Hematopoietic multipotent progenitor cell treated with erythropoietin and hydrocortisone succinate and interleukin-3 and kit ligand, for 8 days (in vitro differentiated cells): ENCODE measurements at regions not wholly inside any gene's neighbourhood (a gene's known extent, or its start where the extent isn't known, plus 50 kb on each side); places are given as distances from the start of the nearest gene placed in this dataset.
"Not testable (repeated sequence)": the region's sequence is repeated elsewhere in the genome, so short reads cannot be mapped to it uniquely, and the experiment has no call there.

Experiments used
- DNase-seq: peaks from one replicate; pipeline ENCODE4 v3.0.0-alpha.2; 2015

DNA sequence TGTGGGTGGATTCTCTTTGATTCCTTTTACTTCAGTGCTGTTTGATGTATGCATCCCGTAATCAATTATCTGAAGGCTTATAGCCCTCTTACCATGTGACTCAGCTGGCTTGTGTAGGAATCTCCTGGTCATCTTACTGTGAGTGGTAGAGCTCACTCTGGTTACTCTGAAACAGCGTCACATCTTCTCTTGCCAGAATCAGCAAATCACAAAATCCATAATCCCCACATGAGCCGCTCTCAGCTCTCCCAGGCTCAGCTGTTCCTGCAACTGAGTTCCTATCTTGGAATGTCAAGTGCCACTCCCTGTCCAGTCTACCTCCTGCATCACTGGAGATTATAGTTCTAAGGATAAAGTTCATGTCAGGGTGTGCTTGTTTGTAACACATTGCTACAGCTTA is 278.0 kb downstream of the FBXO8 start:
- DNase-seq, result no peak

- DNase-seq, result no peak
Observed at GRCh38 chr4:173998471-173999144, 284.9 kb downstream of the FBXO8 start.

DNA sequence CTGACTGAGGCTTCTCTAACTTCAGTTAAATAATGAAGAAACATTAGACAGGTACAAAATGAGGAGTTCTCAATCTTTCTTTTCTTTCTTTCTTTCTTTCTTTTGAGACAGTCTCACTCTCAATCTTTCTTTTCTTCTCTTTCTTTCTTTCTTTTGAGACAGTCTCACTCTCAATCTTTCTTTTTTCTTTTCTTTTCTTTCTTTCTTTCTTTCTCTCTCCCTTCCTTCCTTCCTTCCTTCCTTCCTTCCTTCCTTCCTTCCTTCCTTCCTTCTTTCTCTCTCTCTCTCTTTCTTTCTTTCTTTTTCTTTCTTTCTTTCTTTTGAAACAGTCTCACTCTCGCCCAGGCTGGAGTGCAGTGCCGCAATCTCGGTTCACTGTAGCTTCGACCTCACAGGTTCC is 287.7 kb downstream of the FBXO8 start:
- DNase-seq, result not testable (repeated sequence)

GRCh38 chr4:173991814-173992213 is 291.7 kb downstream of the FBXO8 start:
- no peak for DNase-seq

DNA sequence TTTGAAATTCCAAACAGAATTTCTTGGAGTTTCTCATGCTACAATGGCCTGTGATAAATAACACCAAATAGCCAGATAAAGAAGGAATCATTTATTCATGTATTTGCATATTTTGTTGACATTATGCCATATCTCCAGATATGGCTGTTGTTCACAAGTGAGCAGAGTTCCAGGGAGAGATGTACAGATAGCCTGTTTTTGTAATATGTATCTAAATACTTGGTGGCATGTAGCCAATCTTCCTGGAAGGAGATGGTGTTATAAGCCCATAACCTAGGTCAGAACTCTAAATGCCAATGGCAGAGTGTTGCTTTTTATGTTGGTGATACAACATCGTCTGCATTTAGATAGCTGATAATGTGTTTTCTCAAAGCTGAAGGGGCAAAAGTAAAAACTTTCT is 292.2 kb downstream of the FBXO8 start:
- no peak for DNase-seq

DNA sequence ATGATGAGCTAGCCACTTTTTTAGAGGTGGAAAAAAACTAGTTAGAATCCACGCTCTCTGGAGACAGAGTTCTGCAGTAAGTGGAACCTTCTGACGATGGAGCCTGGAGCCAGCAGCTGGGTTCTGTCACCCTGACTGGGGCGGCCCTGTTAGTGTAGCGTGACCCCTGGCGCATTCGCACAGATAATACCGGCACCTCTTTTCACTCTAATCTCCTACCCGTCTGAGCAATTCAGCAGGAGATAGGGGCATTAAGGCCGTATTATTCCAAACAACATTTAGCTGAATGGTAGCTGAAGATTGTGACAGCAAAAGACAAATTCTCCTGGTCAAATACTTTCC is 292.6 kb downstream of the FBXO8 start:
- DNase-seq, result no peak

DNA sequence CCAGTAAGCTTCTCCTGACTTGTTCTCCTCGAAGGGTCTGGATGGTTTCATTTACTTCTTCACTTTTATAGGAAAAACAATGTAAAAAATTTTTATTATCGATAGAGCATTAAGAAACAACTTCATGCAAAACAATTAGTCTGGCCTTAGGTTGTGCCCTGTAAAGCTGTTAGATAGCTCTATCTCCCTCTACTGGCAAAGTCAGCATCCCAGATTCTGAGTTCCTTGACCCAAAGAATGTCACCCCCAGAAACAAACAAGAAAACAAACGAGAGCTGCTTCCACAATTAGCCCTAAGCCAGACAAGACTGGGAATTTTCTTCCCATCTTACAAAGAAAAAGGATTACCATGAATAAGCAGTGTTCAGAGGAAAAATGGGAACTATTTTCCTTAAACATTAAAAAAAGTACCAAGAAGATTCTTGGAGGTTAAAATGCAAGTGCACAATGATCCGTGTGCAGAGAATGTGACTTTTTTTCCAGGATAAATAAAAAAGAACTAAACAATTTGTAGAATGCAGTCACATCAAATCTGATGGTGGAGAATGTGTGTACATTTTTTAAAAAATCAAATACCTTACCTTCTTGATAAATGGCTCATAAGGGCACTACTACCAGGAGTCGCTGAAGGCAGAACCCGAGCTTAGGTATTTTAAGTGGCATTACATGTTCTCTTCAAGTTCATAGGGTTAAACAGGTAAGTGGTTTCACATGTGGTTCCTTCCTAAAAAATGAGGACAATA is 293.2 kb downstream of the FBXO8 start:
- peak; percentile 25 for DNase-seq

GRCh38 chr4:173963523-173963922 is 319.9 kb downstream of the FBXO8 start:
- not testable (repeated sequence) for DNase-seq

DNA sequence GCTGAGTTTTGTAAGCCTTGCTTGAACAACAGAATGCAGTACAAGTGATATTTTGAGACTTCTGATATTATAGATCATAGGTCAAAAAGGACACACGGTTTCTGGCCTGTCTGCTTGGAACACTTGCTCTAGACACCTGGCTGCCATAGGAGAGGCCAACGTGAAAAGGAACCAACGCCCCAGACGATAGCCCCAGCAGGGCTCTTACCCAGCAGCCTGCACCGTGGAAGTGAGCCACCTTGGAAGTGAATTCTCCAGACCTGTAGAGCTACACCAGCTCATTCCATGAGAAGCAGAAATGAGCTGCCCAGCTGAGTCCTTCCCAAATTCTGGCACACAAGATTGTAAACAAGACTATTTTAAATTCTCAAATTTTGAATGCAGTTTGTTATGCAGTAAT is 323.1 kb downstream of the FBXO8 start:
- no peak for DNase-seq

GRCh38 chr4:173958445-173958844 is 325.0 kb downstream of the FBXO8 start:
- no peak for DNase-seq

GRCh38 chr4:173943547-173943946 is 339.9 kb downstream of the FBXO8 start:
- DNase-seq, result peak; percentile 18

GRCh38 chr4:173940146-173940545 is 343.3 kb downstream of the FBXO8 start:
- no peak for DNase-seq

DNA sequence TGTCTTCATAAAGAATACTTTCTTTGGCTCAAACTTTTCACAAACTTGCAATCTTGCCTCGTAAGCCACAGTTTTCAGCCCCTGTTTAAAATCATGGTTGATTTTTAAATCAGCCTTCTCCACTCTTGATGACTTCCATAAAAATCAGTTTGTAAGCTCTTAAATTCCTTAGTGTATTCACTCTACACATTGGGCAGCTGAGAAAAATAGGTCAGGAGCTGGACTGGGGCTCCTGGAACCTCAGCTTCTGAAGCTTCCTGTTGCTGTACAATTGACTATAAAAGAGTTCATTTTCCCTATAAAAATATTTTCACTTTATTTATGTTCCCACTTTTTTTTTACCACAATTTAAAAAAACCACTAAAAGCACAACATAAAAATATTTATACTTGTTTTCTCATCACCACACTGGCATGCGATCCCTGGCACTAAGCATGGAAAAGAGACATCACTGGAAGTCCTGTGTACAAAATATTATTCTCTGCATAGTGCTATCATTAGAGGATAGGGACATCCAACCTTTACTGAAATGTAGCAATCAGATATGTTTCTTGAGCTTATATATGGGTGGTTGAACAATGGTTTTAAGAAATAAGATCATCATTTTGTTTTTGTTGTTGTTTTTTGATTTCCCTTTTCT is 345.7 kb downstream of the FBXO8 start:
- DNase-seq, result no peak

DNA sequence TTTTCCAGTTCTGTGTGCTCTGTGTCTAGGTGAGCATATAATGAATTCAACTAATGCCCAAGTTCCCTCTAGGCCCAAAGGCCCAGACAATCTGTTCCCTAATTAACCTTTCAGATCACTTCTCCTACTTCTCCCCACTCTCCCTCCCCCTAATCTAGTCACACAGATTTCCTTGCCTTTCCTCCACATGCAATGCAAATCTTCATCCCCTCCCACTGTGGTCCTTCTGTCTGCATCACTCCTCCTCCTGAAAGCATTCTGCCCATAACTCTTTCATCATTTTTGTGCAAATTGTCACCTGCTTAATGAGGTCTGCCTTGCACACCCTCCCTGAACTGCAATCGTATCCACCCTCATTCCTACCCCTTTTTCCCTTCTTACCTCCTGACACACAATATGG is 346.6 kb downstream of the FBXO8 start:
- no peak for DNase-seq

DNA sequence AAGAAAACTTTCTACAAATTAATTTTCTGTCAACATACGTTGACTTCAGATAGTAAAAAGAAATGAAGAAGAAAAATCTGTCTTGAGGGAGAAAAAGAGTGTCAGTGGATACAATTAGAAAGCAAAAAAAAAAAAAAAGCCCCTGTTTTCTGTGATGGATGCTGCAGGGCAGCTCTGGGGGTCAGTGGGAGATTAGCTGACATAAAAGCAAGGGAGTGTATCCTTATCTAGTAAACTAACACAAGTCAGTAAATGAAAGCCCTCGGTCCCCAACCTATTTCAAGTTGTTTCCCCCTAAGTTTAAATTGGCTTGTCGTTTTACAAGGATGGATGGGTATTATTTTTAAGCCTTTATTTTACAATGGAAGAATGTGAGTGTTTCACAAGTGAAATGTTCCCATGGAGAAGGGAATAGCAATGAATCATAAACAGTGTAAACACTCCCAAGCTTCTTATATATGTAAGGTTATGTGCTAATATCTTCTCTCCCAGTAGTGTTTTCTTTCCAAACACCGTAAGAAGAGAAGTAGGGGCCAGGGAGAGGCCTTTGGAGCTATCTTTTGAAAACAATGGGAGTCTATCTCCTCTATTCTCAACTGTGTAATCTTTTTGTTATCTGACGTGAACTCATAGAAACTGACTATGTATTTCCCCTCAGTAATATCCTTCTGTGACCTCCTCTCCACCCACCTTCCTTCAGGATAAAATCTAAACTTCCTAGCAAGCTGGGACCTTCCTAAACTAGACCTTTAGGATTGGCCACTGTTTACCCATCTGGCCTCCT is 347.7 kb downstream of the FBXO8 start:
- DNase-seq, result no peak

GRCh38 chr4:173934933-173935620 is 348.4 kb downstream of the FBXO8 start:
- DNase-seq, result no peak

- DNase-seq, result no peak
Observed at GRCh38 chr4:173934201-173934600, 349.3 kb downstream of the FBXO8 start.

GRCh38 chr4:173932701-173933100 is 350.8 kb downstream of the FBXO8 start:
- DNase-seq, result peak; percentile 14

DNA sequence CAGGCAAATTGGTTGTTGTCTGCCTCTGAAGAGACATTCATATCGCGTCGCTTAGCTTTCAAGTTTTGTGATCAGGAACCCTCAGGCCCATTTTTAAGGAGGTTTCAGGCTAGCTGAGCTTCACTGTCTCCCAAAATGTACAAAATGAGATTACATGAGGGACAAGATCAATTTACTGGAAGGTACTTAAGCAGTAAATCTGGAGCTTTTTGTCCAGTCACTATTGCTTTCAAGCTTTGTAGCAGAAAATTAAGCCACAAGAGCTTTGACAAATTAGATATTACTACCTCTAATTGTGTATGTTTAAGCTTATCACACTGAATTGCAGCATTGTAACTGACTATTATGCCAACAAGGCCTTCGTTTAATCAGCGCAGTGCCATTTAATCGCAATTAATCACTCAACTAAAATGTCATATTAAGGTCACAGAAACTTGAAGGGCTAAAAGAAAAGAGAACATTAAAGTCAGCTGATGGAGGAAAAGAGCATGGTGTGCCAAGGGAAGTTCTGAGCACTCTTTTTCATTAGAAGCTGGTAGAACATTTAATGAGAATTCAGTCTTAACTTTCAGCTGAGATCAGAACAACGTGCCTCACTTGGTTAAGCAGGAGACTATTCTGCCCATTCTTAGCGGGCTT is 353.0 kb downstream of the FBXO8 start:
- no peak for DNase-seq

GRCh38 chr4:173929921-173930320 is 353.5 kb downstream of the FBXO8 start:
- no peak for DNase-seq

DNA sequence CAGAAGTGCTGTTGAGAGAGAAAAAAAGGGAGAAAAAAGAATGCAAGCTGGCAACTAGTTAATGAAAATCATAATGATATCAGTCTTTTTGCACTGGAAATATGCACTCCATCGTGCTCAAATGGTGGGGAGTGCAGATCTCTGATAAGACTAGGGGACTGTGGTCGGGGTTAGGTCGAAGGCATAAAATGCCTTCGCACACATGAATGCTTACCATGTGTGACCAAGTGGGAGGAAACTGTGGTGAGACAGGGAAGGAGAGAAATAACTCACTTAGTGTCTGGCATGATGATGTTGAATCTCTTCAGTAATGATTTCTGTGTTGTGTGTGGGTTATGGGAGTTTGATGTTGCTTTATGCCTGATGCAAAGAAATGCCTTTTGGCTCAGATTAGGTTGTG is 358.9 kb downstream of the FBXO8 start:
- DNase-seq, result peak; percentile 9

- DNase-seq, result no peak
Observed at GRCh38 chr4:173919861-173920260, 363.6 kb downstream of the FBXO8 start.
